ENCODE measurements at regions not wholly inside any gene's neighbourhood (a gene's known extent, or its start where the extent isn't known, plus 50 kb on each side); places are given as distances from the start of the nearest gene placed in this dataset.

DNA sequence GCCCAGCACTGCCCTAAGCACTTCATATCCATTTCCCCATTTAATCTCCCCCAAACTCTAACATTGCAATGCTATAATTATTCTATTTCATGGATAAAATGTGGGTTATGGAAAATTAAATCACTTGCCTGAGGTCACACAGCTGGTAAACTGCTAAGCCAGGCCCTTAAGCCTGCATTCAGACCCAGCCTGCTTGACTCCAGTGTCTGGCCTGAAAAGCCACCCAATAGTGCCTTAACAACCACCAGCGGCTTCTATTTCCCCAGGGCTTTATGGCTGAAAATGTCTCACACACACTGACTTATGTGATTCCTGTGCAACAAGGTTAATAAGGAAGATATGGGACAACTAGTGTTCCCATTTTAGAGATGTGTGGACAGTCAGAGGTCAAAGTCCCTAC lies 178.5 kb upstream of the SNX19 start:
- no peaks in the 10 kb centered on the region for H3K4me1 ChIP-seq (ENCODE audit: control insufficient read depth in 1 of 2, low read depth in 2 of 2)
- H3K27me3 ChIP-seq (replicated peaks; ENCODE audit: insufficient read depth): no peaks in the 10 kb centered on the region
- DNase-seq (ENCODE audit: low spot score) (no peak), ATAC-seq (ENCODE audit: insufficient number of reproducible peaks, low FRiP score, low read depth) (no peak)
- no peaks in the 10 kb centered on the region for H3K36me3 ChIP-seq
- TF ChIP-seq, protein P1, sequence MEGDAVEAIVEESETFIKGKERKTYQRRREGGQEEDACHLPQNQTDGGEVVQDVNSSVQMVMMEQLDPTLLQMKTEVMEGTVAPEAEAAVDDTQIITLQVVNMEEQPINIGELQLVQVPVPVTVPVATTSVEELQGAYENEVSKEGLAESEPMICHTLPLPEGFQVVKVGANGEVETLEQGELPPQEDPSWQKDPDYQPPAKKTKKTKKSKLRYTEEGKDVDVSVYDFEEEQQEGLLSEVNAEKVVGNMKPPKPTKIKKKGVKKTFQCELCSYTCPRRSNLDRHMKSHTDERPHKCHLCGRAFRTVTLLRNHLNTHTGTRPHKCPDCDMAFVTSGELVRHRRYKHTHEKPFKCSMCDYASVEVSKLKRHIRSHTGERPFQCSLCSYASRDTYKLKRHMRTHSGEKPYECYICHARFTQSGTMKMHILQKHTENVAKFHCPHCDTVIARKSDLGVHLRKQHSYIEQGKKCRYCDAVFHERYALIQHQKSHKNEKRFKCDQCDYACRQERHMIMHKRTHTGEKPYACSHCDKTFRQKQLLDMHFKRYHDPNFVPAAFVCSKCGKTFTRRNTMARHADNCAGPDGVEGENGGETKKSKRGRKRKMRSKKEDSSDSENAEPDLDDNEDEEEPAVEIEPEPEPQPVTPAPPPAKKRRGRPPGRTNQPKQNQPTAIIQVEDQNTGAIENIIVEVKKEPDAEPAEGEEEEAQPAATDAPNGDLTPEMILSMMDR (IDR thresholded peaks at IDR 0.05): no peak
- no peaks in the 10 kb centered on the region for H3K9me3 ChIP-seq
- H3K27ac ChIP-seq: no peak overlapping the region
- H3K4me3 ChIP-seq: no peak overlapping the region

DNA sequence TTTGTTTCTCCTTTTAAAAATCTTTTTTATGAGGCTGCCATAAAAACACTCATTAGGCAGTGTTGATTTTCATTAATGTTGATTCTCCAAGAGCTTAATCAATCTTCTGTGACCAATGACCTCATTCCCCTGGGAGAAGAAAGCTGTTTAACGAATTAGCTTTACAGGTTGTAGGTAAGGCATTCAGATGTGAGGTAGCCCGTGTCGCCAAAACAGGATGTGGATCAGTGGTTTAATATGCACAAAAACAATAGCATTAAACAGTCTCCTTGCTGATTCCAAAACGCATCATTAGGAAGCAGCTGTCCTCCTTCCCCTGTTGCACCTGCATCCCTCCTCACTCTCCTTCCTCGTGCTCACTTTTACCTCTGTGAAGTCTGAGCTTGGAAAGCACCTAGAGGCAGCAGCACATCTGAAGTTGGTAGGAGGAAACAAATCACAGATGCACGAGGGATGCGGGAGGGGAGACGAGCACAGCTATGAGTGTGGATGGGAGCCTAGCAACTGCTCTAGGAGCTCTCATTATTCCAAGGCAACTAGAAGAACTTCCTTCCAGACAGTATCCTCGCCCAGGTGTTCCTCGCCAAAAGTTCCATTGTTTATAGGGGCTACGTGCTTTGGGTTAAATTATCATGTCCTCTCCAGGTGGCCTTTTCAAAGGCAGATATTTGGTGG lies 179.4 kb upstream of the SNX19 start:
- Histone ChIP-seq H3K4me3 (no peak overlapping the region), H3K27ac (no peak overlapping the region), H3K4me1 (ENCODE audit: control insufficient read depth in 1 of 2, low read depth in 2 of 2) (no peaks in the 10 kb centered on the region), H3K9me3 (no peaks in the 10 kb centered on the region), H3K36me3 (no peaks in the 10 kb centered on the region), H3K27me3 (replicated peaks; ENCODE audit: insufficient read depth) (no peaks in the 10 kb centered on the region)
- TF ChIP-seq, protein P1 (IDR thresholded peaks at IDR 0.05): no peak
- no peak for DNase-seq (ENCODE audit: low spot score)
- no peak for ATAC-seq (ENCODE audit: insufficient number of reproducible peaks, low FRiP score, low read depth)

DNA sequence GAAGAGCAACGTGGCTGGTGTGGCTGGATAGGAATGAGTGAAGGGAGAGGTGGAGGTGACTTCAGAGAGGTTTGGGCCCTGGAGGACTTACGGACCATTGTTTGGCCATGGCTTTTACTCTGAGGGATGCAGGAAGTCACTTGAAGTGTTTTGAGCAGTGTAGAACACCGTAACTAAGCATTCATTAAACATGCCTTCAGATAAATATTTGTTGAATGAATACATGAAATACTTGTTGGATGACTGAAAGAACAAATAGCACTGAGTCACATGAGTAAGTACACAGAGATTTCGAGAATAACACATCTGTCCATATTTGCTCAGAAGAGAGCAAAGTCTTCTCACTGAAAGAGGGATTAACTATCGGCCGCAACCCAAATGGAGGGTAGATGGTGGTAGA lies 182.7 kb upstream of the SNX19 start:
- H3K4me3 ChIP-seq: no peak overlapping the region
- no peaks in the 10 kb centered on the region for H3K27me3 ChIP-seq (replicated peaks; ENCODE audit: insufficient read depth)
- H3K36me3 ChIP-seq: no peaks in the 10 kb centered on the region
- no peaks in the 10 kb centered on the region for H3K9me3 ChIP-seq
- TF ChIP-seq, protein P1 (IDR thresholded peaks at IDR 0.05): no peak
- no peak overlapping the region for H3K27ac ChIP-seq
- H3K4me1 ChIP-seq (ENCODE audit: control insufficient read depth in 1 of 2, low read depth in 2 of 2): no peaks in the 10 kb centered on the region
- DNase-seq (ENCODE audit: low spot score): no peak
- no peak for ATAC-seq (ENCODE audit: insufficient number of reproducible peaks, low FRiP score, low read depth)

DNA sequence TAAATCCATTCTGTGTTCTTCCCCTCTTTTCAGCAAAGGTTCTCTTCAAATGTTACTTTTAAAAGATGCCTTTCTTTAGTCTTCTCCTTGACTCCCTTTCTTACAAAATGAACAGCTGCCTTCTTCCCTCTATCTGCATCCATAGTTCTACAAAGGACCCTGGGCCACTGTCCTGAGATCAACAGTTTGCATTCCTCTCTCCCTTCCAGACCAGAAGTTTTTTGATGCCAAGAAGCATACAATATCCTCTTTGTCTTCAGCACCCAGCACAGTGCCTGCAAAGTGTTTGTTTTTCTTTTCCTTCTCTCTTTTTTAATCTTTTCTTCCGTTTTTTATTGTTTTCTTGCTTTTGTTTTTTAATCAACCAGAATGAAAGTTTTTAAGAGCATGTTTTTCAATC lies 183.5 kb upstream of the SNX19 start:
- H3K27me3 ChIP-seq (replicated peaks; ENCODE audit: insufficient read depth): no peaks in the 10 kb centered on the region
- no peak for ATAC-seq (ENCODE audit: insufficient number of reproducible peaks, low FRiP score, low read depth)

DNA sequence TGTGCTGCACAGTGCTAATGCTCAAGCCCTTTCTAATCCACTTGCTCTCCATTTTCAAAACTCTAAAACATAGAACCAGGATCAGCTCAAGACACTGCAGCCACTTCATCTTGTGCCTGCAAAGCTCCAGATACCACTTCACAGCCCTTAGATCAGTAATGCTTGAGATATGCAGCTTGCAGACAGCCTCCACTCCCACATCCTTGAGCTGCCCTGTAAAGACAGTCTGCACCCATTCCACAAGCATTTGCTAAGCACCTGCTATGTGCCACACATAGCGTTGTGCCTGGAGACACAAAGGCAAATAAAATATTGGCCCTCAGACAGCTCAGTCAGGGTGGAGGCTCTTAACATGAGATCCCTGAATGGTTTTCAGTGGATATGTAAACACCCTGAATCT lies 192.5 kb upstream of the SNX19 start:
- no peaks in the 10 kb centered on the region for H3K9me3 ChIP-seq
- TF ChIP-seq, protein P1 (IDR thresholded peaks at IDR 0.05): no peak
- no peaks in the 10 kb centered on the region for H3K36me3 ChIP-seq
- no peak overlapping the region for H3K4me3 ChIP-seq
- DNase-seq (ENCODE audit: low spot score) (no peak), ATAC-seq (ENCODE audit: insufficient number of reproducible peaks, low FRiP score, low read depth) (no peak)
- H3K4me1 ChIP-seq (ENCODE audit: control insufficient read depth in 1 of 2, low read depth in 2 of 2): no peaks in the 10 kb centered on the region
- no peak overlapping the region for H3K27ac ChIP-seq
- no peaks in the 10 kb centered on the region for H3K27me3 ChIP-seq (replicated peaks; ENCODE audit: insufficient read depth)

More for the DNA sequence above, 183.5 kb upstream of the SNX19 start:
- H3K36me3 ChIP-seq: no peaks in the 10 kb centered on the region
- H3K27ac ChIP-seq: no peak overlapping the region
- DNase-seq (ENCODE audit: low spot score): no peak
- TF ChIP-seq, protein P1 (IDR thresholded peaks at IDR 0.05): no peak
- no peaks in the 10 kb centered on the region for H3K9me3 ChIP-seq
- no peak overlapping the region for H3K4me3 ChIP-seq
- H3K4me1 ChIP-seq (ENCODE audit: control insufficient read depth in 1 of 2, low read depth in 2 of 2): no peaks in the 10 kb centered on the region
